ACC112 (cell line): ENCODE measurements at regions not wholly inside any gene's neighbourhood (a gene's known extent, or its start where the extent isn't known, plus 50 kb on each side); places are given as distances from the start of the nearest gene placed in this dataset.

Source experiments
- H2AFZ ChIP-seq: fragments of 200-600 bp; sonication (generic); one replicate; pipeline ENCODE4 v1.6.0; 2017; ENCODE audit warnings: antibody characterized with exemption, low read length; ENCODE audit not compliant: unreplicated experiment
- H3K27ac ChIP-seq: fragments of 200-600 bp; sonication (generic); 2 replicates; pipeline ENCODE4 v1.5.1; 2014; ENCODE audit warnings: low read depth, mild to moderate bottlenecking, antibody characterized with exemption, low read length, moderate library complexity
- H3K27me3 ChIP-seq: fragments of 200-600 bp; sonication (generic); 2 replicates; pipeline ENCODE4 v1.6.1; 2014; ENCODE audit warnings: mild to moderate bottlenecking, antibody characterized with exemption, low read length, moderate library complexity, mixed read lengths; ENCODE audit not compliant: insufficient read depth
- H3K36me3 ChIP-seq: fragments of 200-600 bp; sonication (generic); 2 replicates; pipeline ENCODE4 v1.6.1; 2016; ENCODE audit warnings: mild to moderate bottlenecking, antibody characterized with exemption, low read length, moderate library complexity, mixed read lengths; ENCODE audit not compliant: insufficient read depth
- H3K4me1 ChIP-seq: fragments of 200-600 bp; sonication (generic); one replicate; pipeline ENCODE4 v1.6.1; 2016; ENCODE audit warnings: low read length, mixed read lengths; ENCODE audit not compliant: insufficient read depth, unreplicated experiment, control insufficient read depth
- H3K4me3 ChIP-seq: fragments of 200-600 bp; sonication (generic); 2 replicates; pipeline ENCODE4 v1.5.1; 2014; ENCODE audit warnings: mild to moderate bottlenecking, low read depth, low read length
- H3K79me2 ChIP-seq: fragments of 200-600 bp; sonication (generic); one replicate; pipeline ENCODE4 v1.6.0; 2016; ENCODE audit warnings: low read length; ENCODE audit not compliant: control insufficient read depth, unreplicated experiment, insufficient read depth

DNA sequence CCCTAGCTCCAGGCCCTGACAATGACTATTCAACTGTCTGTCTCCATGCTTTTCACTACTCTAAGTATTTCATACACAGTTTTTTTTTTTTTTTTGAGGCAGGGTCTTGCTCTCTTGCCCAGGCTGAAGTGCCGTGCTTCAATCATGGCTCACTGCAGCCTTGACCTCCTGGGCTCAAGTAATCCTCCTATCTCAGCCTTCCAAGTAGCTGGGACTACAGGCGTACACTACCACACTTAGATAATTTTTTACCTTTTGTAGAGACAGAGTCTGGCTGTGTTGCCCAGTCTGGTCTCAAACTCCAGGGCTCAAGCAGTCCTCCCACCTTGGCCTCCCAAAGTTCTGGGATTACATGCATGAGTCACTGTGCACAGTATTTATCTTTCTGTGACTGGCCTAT, 815.4 kb downstream of the DACH1 start:
- no peaks in the 10 kb centered on the region for H3K27me3 ChIP-seq
- no peaks in the 10 kb centered on the region for H3K4me1 ChIP-seq
- no peak overlapping the region for H3K27ac ChIP-seq
- H3K79me2 ChIP-seq, result no peaks in the 10 kb centered on the region
- no peaks in the 10 kb centered on the region for H3K36me3 ChIP-seq
- H2AFZ ChIP-seq, result no peak overlapping the region
- no peak overlapping the region for H3K4me3 ChIP-seq

DNA sequence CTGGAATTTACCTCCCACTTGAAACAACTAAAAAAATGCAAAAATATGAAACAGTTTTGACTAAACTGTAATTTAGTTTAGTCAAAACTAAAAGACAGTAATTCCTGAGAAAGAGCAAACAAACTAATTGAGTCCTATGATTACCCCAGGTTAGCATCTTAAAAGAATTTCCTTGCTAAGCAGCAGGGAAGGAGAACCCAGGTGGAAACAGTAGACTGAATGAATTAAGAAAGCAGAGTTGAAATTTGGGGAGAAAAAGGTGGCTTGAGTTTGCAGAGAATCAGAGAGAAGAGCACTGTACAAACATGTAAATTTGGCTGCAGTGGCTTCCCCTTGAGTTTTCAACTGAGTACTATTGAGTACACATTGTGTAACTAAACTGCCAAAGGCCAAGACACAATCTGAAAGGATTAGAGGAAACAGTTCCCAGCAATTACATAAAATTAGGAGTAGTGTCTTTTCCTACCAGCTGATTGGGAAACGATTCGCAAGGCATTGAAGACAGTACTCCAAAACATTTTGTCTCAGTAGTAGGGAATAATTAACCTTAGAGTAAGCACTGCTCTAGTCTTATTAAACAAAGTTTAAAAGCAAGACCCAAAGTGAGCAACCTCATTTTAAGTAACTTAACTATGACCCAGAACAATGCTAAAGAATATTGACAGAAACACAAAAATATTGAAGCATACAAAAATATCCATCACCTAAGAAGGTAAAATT, 820.5 kb downstream of the DACH1 start:
- Histone ChIP-seq H3K4me3 (no peak overlapping the region), H3K27ac (no peak overlapping the region), H3K36me3 (no peaks in the 10 kb centered on the region), H2AFZ (no peak overlapping the region), H3K4me1 (no peaks in the 10 kb centered on the region), H3K79me2 (no peaks in the 10 kb centered on the region), H3K27me3 (no peaks in the 10 kb centered on the region)

DNA sequence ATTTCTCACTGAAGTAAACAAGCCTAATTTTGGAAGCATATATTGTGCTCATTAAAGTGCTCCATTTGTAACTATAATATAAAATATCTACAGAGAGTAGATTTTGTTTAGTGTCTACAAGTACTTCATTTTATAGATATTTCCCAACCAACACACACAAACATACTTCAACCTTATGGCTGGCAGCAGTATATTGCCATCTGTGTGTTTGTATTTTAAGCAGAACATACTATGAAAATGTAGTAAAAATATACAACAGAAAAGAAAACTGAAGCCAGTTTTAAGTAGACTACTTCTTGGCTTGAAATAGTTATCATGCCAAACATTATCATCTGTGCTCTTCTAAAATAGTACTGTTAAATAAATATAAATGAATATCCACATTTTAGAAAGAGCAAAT, 821.9 kb downstream of the DACH1 start:
- Histone ChIP-seq H3K27me3 (no peaks in the 10 kb centered on the region), H3K4me3 (no peak overlapping the region), H3K79me2 (no peaks in the 10 kb centered on the region), H2AFZ (no peak overlapping the region), H3K27ac (no peak overlapping the region), H3K4me1 (no peaks in the 10 kb centered on the region), H3K36me3 (no peaks in the 10 kb centered on the region)

DNA sequence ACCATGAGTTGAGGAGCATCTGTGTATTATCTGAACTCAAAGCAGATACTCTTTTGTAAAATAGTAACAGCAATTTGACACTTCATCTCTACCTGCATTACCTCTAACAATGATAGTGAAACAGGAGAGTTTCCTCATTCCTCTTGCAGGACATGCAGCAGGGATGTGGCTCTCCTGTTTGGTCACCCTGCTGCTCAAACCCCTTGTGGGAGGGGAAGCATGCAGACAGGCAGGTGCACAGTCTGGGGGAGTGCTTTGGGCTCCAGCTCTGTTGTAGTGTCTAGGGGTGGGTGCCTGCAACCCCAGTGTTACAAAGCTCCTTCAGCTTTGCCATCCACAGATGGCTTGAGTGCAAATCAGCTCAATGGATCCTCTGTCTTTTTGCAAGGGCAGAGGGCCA, 827.6 kb downstream of the DACH1 start:
- Histone ChIP-seq H3K27me3 (no peaks in the 10 kb centered on the region), H3K36me3 (no peaks in the 10 kb centered on the region), H3K27ac (no peak overlapping the region), H3K4me3 (no peak overlapping the region), H3K4me1 (no peaks in the 10 kb centered on the region), H3K79me2 (no peaks in the 10 kb centered on the region), H2AFZ (no peak overlapping the region)

DNA sequence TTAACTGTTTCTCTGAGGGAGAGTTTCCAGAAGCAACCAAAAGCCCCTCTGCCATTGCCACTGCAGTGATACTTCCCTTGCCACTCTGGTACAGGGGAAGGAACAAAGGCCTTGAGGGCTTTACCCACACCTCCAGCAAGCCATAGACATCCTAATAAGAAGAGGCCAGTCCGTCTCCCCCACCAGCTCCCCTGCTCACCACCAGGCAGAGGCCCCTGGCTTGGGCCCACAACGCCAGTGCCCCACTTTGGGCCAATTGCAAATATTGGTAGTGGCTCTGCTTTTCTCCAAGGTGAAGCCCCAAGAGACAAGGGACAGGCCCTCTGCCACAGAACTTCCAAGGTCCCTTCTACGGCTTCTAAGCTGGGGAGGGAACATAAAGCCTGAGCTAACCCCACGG, 833.0 kb downstream of the DACH1 start:
- Histone ChIP-seq H3K27ac (no peak overlapping the region), H3K4me1 (no peaks in the 10 kb centered on the region), H3K27me3 (no peaks in the 10 kb centered on the region), H3K79me2 (no peaks in the 10 kb centered on the region), H3K36me3 (no peaks in the 10 kb centered on the region), H3K4me3 (no peak overlapping the region), H2AFZ (no peak overlapping the region)

DNA sequence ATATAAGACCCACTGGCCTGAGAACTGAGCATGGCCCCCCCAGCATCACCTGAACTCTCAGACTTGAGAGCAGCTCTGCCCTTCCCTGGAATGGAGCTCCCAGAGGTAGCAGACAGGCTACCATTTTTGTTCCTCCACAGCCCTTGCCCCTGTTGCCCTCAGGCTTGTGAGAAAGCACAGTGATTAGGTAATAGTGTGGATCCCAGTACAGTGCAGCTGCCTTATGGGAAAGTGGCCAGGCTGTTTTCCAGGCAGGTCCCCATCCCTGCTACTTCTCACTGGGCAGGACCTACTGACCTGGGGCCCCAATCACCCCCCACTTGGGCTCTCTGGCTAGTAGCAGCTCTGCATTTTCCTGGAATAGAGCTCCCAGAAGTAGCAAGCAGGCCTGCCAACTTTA, 834.0 kb downstream of the DACH1 start:
- Histone ChIP-seq H3K27ac (no peak overlapping the region), H3K79me2 (no peaks in the 10 kb centered on the region), H2AFZ (no peak overlapping the region), H3K4me1 (no peaks in the 10 kb centered on the region), H3K36me3 (no peaks in the 10 kb centered on the region), H3K27me3 (no peaks in the 10 kb centered on the region), H3K4me3 (no peak overlapping the region)

DNA sequence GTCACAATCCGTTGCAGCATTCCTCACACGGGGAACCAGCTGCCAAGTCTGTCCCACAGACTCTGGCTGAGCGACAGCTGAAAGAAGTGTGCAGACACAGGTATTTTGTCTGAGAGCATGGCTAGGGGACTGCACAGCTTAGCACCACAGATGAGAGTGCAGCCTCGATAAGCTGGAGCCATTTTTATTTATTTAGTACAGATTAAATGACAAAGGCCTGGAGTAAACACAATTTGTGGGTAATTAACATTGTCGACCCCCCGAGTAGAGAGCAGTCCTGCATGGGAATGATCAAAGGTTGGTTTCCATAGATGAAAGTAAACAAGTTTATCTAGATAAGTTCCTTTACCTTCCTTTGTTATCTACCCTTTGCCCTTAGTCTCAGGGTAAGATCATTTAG, 836.2 kb downstream of the DACH1 start:
- Histone ChIP-seq H3K4me1 (no peaks in the 10 kb centered on the region), H3K4me3 (no peak overlapping the region), H3K79me2 (no peaks in the 10 kb centered on the region), H2AFZ (no peak overlapping the region), H3K27me3 (no peaks in the 10 kb centered on the region), H3K27ac (no peak overlapping the region), H3K36me3 (no peaks in the 10 kb centered on the region)

DNA sequence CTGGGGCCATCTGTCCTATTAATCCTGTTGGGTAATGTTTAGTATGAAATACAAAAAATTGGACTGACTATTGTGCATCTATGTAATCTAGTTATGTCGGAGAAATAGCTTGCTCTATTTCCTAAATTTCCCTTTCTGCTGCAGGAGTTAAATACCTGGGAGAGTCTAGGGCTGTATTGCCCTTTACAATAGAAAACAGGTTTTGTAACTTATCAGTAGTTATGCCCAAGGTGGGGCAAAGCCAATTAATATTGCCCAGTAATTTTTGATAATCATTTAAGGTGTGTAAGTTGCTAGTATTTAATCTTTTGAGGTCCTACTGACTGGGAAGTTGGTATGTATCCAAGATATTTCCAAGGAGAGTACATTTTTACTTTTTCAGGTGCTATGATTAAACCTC, 838.1 kb downstream of the DACH1 start:
- Histone ChIP-seq H3K27me3 (no peaks in the 10 kb centered on the region), H3K79me2 (no peaks in the 10 kb centered on the region), H3K36me3 (no peaks in the 10 kb centered on the region), H3K4me3 (no peak overlapping the region), H3K4me1 (no peaks in the 10 kb centered on the region), H2AFZ (no peak overlapping the region), H3K27ac (no peak overlapping the region)

DNA sequence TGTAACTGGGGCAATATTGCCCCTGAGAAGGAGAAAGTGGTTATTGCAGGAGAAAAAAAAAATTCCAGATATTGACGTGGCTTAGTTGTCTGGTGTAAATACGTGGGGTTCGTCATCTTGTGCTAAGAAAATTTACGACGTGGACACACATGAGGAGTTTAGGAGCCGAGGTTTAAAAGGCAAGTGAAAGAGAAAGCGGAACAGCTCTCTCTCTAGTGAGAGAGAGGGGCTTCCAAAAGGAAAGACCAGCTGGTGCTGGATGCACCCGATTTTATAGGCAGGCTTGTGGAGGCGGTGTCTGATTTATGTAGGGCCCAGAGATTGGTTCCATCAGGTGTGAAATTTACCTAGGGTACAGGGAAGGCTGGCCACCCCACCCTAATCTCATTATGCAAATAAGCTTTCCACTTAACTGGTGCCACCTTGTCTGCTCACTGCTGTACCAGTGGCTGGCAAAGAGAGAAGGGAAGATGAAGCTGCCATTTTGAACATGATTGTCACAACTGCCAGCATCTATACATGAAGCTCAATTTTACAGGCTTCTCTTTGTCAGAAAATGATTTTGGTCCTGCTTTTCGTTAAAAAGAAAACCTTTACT, 845.1 kb downstream of the DACH1 start:
- Histone ChIP-seq H3K4me1 (no peaks in the 10 kb centered on the region), H3K4me3 (no peak overlapping the region), H2AFZ (no peak overlapping the region), H3K36me3 (no peaks in the 10 kb centered on the region), H3K79me2 (no peaks in the 10 kb centered on the region), H3K27ac (no peak overlapping the region), H3K27me3 (no peaks in the 10 kb centered on the region)

DNA sequence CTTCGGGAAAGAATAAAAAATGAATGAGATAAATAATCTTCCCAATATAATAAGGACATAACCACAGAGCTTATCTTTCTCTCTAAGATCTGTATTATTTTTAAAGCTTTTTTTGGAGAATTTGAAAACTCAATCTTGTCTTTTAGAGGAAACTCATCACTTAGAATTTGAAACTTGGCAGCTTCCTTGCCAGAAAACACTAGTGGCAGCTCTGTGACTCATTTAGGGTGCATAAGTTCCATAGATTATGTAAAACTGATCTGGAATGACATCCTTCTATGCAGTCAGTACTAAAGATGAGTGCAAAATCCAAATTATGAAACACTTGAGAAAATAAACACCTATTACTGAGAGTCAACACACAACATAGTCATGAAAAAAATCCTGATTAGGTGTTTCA, 848.0 kb downstream of the DACH1 start:
- no peaks in the 10 kb centered on the region for H3K27me3 ChIP-seq
- H3K27ac ChIP-seq, result no peak overlapping the region
- H3K4me3 ChIP-seq, result no peak overlapping the region
- H3K36me3 ChIP-seq, result no peaks in the 10 kb centered on the region
- H2AFZ ChIP-seq, result no peak overlapping the region
- H3K79me2 ChIP-seq, result no peaks in the 10 kb centered on the region
- H3K4me1 ChIP-seq, result no peaks in the 10 kb centered on the region

DNA sequence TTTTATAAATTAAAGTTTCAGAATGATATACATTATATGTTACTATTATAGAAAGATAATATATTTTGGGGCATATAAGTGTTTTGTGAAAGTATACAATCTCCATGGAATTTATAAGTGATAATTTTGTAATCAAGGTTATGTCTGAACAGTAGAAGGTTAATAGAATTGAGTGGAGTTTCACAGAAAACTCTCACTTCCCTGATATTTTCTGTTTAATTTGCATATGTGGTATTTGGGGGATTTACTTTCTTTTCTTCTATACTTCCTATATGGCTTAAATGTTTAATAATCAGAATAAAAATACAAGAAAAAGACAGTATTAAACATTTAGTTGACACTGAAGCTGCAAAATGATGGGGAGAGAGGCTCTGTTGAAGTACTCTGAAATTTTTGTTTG, 848.5 kb downstream of the DACH1 start:
- H2AFZ ChIP-seq, result no peak overlapping the region
- no peaks in the 10 kb centered on the region for H3K4me1 ChIP-seq
- H3K4me3 ChIP-seq, result no peak overlapping the region
- no peaks in the 10 kb centered on the region for H3K27me3 ChIP-seq
- H3K79me2 ChIP-seq, result no peaks in the 10 kb centered on the region
- H3K36me3 ChIP-seq, result no peaks in the 10 kb centered on the region
- no peak overlapping the region for H3K27ac ChIP-seq
